CD4-positive, alpha-beta T cell treated with Interleukin-6 for 4 hours (primary cell): ENCODE measurements at regions not wholly inside any gene's neighbourhood (a gene's known extent, or its start where the extent isn't known, plus 50 kb on each side); places are given as distances from the start of the nearest gene placed in this dataset.
"Not testable (repeated sequence)": the region's sequence is repeated elsewhere in the genome, so short reads cannot be mapped to it uniquely, and the experiment has no call there.

Source experiments
- DNase-seq: peaks from one replicate; pipeline ENCODE4 v3.0.0-alpha.2; 2020; ENCODE audit warnings: mixed read lengths

- DNase-seq: no peak
Observed at GRCh38 chr4:130026185-130026584, 930.2 kb downstream of the C4orf33 start.

GRCh38 chr4:130027973-130028372 is 932.0 kb downstream of the C4orf33 start:
- DNase-seq: no peak

- no peak for DNase-seq
Observed at GRCh38 chr4:130028552-130028951, 932.6 kb downstream of the C4orf33 start.

- no peak for DNase-seq
Observed at GRCh38 chr4:130029442-130029841, 933.5 kb downstream of the C4orf33 start.

GRCh38 chr4:130031858-130032257 is 935.9 kb downstream of the C4orf33 start:
- no peak for DNase-seq

GRCh38 chr4:130033657-130034056 is 937.7 kb downstream of the C4orf33 start:
- not testable (repeated sequence) for DNase-seq

- no peak for DNase-seq
Observed at GRCh38 chr4:130034876-130035275, 938.9 kb downstream of the C4orf33 start.

- no peak for DNase-seq
Observed at GRCh38 chr4:130035391-130035790, 939.4 kb downstream of the C4orf33 start.

GRCh38 chr4:130037866-130038265 is 941.9 kb downstream of the C4orf33 start:
- DNase-seq: not testable (repeated sequence)

- not testable (repeated sequence) for DNase-seq
Observed at GRCh38 chr4:130038540-130038939, 942.6 kb downstream of the C4orf33 start.

- no peak for DNase-seq
Observed at GRCh38 chr4:130043732-130044160, 947.8 kb downstream of the C4orf33 start.

- no peak for DNase-seq
Observed at GRCh38 chr4:130044788-130045531, 949.0 kb downstream of the C4orf33 start.

GRCh38 chr4:130053723-130054122 is 957.8 kb downstream of the C4orf33 start:
- no peak for DNase-seq

GRCh38 chr4:130054908-130055307 is 959.0 kb downstream of the C4orf33 start:
- no peak for DNase-seq

GRCh38 chr4:130056286-130056685 is 960.3 kb downstream of the C4orf33 start:
- no peak for DNase-seq

GRCh38 chr4:130064471-130064870 is 968.5 kb downstream of the C4orf33 start:
- no peak for DNase-seq

- no peak for DNase-seq
Observed at GRCh38 chr4:130067419-130067818, 971.5 kb downstream of the C4orf33 start.

GRCh38 chr4:130068072-130068471 is 972.1 kb downstream of the C4orf33 start:
- no peak for DNase-seq

- DNase-seq: no peak
Observed at GRCh38 chr4:130071746-130072145, 975.8 kb downstream of the C4orf33 start.

GRCh38 chr4:130073145-130073790 is 977.3 kb downstream of the C4orf33 start:
- DNase-seq: no peak

GRCh38 chr4:130074096-130074495 is 978.1 kb downstream of the C4orf33 start:
- no peak for DNase-seq

GRCh38 chr4:130077275-130077674 is 981.3 kb downstream of the C4orf33 start:
- DNase-seq: no peak

GRCh38 chr4:130079027-130079426 is 983.1 kb downstream of the C4orf33 start:
- not testable (repeated sequence) for DNase-seq

- DNase-seq: no peak
Observed at GRCh38 chr4:130080872-130081451, 985.0 kb downstream of the C4orf33 start.
